GM19455 (cell line): ENCODE measurements at regions not wholly inside any gene's neighbourhood (a gene's known extent, or its start where the extent isn't known, plus 50 kb on each side); places are given as distances from the start of the nearest gene placed in this dataset.
"Not testable (repeated sequence)": the region's sequence is repeated elsewhere in the genome, so short reads cannot be mapped to it uniquely, and the experiment has no call there.

ENCODE experiments used
- ATAC-seq: cut with Tn5 transposase; IDR thresholded peaks from one replicate; pipeline ENCODE4 v1.9.1; 2021; ENCODE audit not compliant: unreplicated experiment

- not testable (repeated sequence) for ATAC-seq
These were observed 105.6 kb upstream of the ZC3H12A start for GRCh38 chr1:37368665-37369315.

- ATAC-seq = no peak
These were observed 102.1 kb upstream of the ZC3H12A start for GRCh38 chr1:37372302-37372701.

GRCh38 chr1:37372711-37373110 lies 101.7 kb upstream of the ZC3H12A start:
- no peak for ATAC-seq

GRCh38 chr1:37373413-37373812 lies 101.0 kb upstream of the ZC3H12A start:
- no peak for ATAC-seq

GRCh38 chr1:37380546-37380945 lies 93.8 kb upstream of the ZC3H12A start:
- ATAC-seq = not testable (repeated sequence)

GRCh38 chr1:37387854-37388253 lies 86.5 kb upstream of the ZC3H12A start:
- no peak for ATAC-seq

- ATAC-seq = no peak
These were observed 85.1 kb upstream of the ZC3H12A start for GRCh38 chr1:37389327-37389726.

DNA sequence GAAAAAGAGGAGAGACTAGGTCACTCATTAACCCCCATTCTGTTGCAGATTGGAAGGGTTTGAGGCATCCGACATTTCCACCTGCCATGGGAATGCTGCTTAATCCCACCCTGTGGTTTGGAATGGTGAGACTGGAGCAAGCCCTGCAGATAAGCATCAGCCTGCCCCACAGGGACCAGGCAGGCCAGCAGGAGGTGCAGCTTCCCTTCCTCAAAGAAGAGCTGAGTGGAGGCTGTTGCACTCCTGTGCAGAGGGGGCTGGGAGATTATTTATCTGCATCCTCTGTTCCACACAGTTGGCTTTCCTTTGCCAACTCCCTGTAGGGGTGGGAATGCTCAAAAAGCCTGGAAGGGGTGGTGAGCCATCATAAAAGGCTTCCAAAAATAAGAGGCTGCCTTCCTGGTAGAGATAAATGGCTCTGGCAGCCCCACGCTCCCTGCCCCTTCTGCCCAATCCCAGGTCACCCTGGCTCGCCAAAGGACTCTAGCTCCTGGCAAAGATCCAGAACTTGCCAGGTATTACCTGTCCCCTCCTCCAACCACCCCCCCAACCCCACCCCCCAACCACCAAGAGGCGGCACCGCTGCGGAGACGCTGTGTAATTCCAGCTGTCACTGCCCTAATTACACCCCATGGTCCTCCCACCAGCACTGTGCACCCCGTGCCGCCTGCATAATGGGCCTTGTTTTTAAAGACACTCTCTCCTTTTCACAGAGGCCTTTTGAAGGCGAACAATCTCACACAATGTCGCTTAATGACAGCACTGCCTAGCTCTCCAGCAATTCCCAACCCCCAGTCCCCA lies 83.0 kb upstream of the ZC3H12A start:
- ATAC-seq = no peak

- no peak for ATAC-seq
These were observed 82.3 kb upstream of the ZC3H12A start for GRCh38 chr1:37392051-37392450.

DNA sequence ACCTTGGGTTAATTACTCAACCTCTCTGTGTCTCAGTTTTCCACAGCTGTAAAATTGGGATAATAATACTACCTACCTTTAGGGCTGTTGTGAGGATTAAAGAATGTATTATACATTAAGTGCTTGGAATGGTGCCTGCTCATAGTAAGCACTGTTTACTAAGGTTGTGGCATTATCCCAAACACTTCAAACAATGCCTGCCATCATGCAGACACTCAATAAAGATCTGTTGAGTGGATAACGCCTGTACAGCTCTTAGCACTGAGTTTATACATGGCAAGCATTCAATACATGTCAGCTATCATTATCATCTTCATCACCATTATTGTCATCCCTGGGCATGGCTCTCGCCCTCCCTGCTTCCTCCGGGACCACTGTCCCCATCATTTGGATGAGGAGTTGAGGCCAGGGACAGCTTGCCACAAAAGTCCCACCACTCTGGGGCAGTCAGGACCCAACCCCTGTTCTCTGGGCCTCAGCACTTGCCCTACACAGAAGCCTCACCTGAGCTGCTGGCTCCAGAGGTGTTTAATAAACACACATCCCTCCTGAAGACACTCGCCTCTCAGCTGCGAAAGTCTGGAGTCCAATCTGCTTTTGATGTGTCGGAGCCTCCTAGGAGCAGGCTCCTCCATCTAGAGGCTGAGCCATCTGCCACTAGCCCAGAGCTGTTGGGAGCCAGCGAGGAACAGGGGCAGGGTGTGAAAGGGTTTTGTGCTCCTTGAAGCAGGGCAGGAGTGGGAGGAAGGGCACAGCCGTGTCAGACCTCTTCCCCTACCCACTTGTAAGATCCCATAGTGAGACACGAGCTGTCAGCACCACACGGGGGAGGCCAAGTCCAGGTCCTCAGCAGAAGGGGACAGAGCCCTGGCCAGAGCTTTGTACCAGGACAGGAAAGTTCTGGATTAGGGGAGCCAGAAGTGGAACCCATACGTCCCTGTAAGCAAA lies 80.9 kb upstream of the ZC3H12A start:
- no peak for ATAC-seq

- ATAC-seq = no peak
These were observed 79.6 kb upstream of the ZC3H12A start for GRCh38 chr1:37394574-37395464.

GRCh38 chr1:37398096-37398495 lies 76.3 kb upstream of the ZC3H12A start:
- ATAC-seq = no peak

- no peak for ATAC-seq
These were observed 75.2 kb upstream of the ZC3H12A start for GRCh38 chr1:37399205-37399604.

DNA sequence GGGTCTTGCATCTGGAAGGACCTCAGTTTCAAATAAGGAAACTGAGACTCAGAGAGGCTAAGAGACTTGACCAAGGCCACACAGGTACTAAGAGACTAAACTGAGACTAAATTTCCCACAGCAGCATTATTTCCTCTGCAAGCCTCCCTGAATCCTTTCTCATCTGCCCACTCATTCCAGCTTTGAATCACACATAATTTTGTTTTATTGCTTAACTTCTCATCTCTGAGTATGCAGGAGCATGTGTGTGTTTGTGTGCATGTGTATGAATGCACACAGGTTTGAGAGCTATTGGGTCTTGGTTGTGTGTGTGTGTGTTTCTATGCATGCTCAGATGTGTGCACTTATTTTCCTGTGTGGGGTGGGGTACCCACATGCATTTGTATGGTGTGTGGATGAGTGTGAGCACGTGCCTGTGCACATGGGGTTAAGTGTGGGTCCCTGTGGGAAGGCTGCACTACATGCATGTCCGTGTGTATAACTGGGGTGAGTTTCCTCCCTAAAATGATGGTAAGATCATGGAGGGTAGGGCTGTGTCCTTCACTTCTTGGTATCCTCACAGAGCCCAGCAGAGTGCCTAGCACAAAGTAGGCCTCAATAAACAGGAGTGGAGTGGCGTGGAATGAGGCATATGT lies 74.4 kb upstream of the ZC3H12A start:
- ATAC-seq = no peak

DNA sequence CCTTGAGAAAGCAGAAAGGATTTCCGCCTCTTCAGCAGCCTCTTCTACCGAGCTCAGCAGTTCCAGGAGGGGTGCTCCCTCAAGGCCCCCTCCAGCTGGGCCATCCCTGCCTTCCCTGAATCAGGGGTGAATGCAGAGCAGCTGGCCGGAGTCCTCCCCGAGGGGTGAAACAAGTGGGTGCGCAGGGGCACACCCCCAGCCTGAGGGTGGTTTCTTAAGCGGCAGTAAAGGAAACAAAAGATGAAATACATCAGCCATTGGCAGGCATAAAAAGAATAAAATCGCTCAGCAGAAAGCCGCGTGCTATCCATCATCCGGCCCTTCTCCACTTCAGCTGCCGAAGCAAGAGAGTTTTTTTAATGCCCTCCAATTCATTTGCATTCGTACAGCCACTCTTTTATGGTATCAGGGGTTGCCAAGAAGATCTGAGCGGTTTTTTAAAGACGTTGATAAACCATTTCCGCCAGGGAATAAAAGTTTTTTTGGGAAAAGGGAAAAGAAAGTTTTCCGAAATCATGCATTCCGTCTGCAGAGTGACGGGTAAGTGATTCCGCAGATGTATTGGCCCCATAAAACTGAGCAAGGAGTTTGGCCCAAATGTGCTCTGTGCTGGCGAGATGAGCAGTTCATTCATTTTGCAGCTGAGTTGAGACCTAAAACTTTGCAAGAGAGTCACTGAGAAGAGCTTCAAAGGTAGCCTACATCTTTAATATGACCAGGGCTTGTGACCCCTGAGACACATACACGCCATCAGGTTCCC lies 73.7 kb upstream of the ZC3H12A start:
- no peak for ATAC-seq

- ATAC-seq = no peak
These were observed 71.2 kb upstream of the ZC3H12A start for GRCh38 chr1:37403166-37403565.

GRCh38 chr1:37404711-37405110 lies 69.7 kb upstream of the ZC3H12A start:
- no peak for ATAC-seq

- no peak for ATAC-seq
These were observed 64.3 kb upstream of the ZC3H12A start for GRCh38 chr1:37410105-37410504.

GRCh38 chr1:37410815-37411214 lies 63.6 kb upstream of the ZC3H12A start:
- ATAC-seq = no peak
